ENCODE measurements at regions not wholly inside any gene's neighbourhood (a gene's known extent, or its start where the extent isn't known, plus 50 kb on each side); places are given as distances from the start of the nearest gene placed in this dataset.
"Not testable (repeated sequence)": the region's sequence is repeated elsewhere in the genome, so short reads cannot be mapped to it uniquely, and the experiment has no call there.

DNA sequence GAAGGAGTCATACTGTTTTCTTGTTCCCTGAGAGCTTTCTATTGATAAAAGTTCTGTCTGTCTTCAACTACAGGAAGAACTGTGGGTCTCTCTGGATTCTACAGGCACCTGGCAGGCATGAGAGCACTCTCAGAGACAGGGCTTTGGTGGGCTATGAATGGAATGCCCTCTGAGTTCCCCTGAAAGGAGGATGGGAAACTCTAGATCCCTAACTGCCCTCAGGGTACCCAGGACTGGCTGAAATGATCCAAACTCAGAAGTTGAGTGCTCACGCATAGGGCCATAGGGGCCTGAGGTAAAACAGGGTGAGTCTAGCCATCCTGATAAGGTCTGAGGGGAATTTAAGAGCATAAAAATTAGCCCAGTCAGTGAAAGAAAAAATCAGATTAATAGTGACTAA lies 59.0 kb upstream of the SCRG1 start:
- BruUV-seq (replicated peaks) = no TSS peak

DNA sequence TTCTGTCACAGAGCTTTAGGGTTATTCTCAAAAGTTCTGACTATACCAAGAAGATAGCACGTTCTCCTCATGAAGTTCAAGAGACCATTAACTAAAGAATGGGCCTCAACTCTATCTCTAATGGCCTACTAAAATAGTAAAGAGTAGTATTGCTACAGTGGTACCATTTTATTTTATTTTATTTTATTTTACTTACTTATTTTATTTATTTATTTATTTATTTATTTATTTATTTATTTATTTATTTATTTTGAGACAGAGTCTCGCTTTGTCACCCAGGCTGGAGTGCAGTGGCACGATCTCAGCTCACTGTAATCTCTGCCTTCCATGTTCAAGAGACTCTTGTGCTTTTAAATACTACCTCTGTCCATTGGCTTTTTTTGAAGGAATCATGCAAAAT lies 52.5 kb upstream of the SCRG1 start:
- BruUV-seq (replicated peaks); H3K27ac Mint-ChIP-seq (ENCODE audit: low read depth, unreplicated experiment); H3K4me1 Mint-ChIP-seq (ENCODE audit: insufficient read depth, unreplicated experiment); H3K27me3 Mint-ChIP-seq (ENCODE audit: insufficient read depth, unreplicated experiment); H3K36me3 Mint-ChIP-seq (ENCODE audit: insufficient read depth, unreplicated experiment); DNase-seq (ENCODE audit: unreplicated experiment); H3K9me3 Mint-ChIP-seq (ENCODE audit: unreplicated experiment); intact Hi-C loops (cut with micrococcal nuclease); H3K4me3 Mint-ChIP-seq (ENCODE audit: unreplicated experiment): not testable (repeated sequence)
- CTCF ChIA-PET = interaction anchor here (0.8 to 1.1 kb wide), 2 partner anchors 43 to 538 kb away, joined by 3 read pairs; no protein-coding TSS in a partner anchor
- POLR2A ChIA-PET = interaction anchor here (1.2 kb wide), 1 partner anchor 11 kb away, joined by 3 read pairs; no protein-coding TSS in a partner anchor

More for the DNA sequence above, 59.0 kb upstream of the SCRG1 start:
- Mint-ChIP-seq H3K27me3 (ENCODE audit: insufficient read depth, unreplicated experiment) (no peaks in the 10 kb centered on the region), H3K4me3 (ENCODE audit: unreplicated experiment) (no peak overlapping the region), H3K27ac (ENCODE audit: low read depth, unreplicated experiment) (no peak overlapping the region), H3K9me3 (ENCODE audit: unreplicated experiment) (peaks cover 5% of the 10 kb centered on the region), H3K4me1 (ENCODE audit: insufficient read depth, unreplicated experiment) (no peaks in the 10 kb centered on the region), H3K36me3 (ENCODE audit: insufficient read depth, unreplicated experiment) (peaks cover 11% of the 10 kb centered on the region)
- DNase-seq (ENCODE audit: unreplicated experiment) = no peak
- TF ChIP-seq, protein P1, sequence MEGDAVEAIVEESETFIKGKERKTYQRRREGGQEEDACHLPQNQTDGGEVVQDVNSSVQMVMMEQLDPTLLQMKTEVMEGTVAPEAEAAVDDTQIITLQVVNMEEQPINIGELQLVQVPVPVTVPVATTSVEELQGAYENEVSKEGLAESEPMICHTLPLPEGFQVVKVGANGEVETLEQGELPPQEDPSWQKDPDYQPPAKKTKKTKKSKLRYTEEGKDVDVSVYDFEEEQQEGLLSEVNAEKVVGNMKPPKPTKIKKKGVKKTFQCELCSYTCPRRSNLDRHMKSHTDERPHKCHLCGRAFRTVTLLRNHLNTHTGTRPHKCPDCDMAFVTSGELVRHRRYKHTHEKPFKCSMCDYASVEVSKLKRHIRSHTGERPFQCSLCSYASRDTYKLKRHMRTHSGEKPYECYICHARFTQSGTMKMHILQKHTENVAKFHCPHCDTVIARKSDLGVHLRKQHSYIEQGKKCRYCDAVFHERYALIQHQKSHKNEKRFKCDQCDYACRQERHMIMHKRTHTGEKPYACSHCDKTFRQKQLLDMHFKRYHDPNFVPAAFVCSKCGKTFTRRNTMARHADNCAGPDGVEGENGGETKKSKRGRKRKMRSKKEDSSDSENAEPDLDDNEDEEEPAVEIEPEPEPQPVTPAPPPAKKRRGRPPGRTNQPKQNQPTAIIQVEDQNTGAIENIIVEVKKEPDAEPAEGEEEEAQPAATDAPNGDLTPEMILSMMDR (IDR thresholded peaks at IDR 0.05; ENCODE audit: unreplicated experiment) = no peak
- CTCF ChIA-PET = interaction anchor here (0.6 kb wide), 1 partner anchor 391 kb away, joined by 5 read pairs; no protein-coding TSS in a partner anchor
- POLR2A ChIA-PET = no interaction called here
- intact Hi-C loops (cut with micrococcal nuclease) = no loop called here

DNA sequence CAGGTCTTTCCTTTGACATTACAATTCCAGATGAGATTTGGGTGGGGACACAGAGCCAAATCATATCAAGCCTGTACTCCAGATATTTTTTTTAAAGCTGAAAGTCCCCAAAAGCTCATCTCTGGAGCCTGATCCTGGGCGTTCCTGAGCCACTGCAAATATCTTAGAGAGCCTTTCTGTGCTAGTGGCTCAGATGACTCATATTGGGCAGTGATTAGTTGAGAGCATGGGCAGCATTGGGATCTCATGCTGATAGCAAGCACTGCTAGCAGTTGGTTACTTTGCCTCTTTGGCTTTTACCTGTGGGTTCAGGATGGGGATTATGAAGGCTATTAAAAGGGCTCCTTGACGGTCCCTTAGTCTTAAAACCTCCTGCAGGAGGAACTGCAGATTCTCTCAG lies 51.4 kb upstream of the SCRG1 start:
- H3K36me3 Mint-ChIP-seq (ENCODE audit: insufficient read depth, unreplicated experiment) = peaks cover 5% of the 10 kb centered on the region
- intact Hi-C loops (cut with micrococcal nuclease) = no loop called here
- ChIA-PET CTCF (interaction anchor here (0.8 to 1.1 kb wide), 2 partner anchors 28 to 44 kb away, joined by 3 read pairs; no protein-coding TSS in a partner anchor), POLR2A (no interaction called here)
- no TSS peak for BruUV-seq (replicated peaks)
- H3K9me3 Mint-ChIP-seq (ENCODE audit: unreplicated experiment) = no peaks in the 10 kb centered on the region
- H3K4me3 Mint-ChIP-seq (ENCODE audit: unreplicated experiment) = no peak overlapping the region
- H3K27ac Mint-ChIP-seq (ENCODE audit: low read depth, unreplicated experiment) = no peak overlapping the region
- no peaks in the 10 kb centered on the region for H3K4me1 Mint-ChIP-seq (ENCODE audit: insufficient read depth, unreplicated experiment)
- no peak for DNase-seq (ENCODE audit: unreplicated experiment)
- TF ChIP-seq, protein P1 (IDR thresholded peaks at IDR 0.05; ENCODE audit: unreplicated experiment) = no peak
- no peaks in the 10 kb centered on the region for H3K27me3 Mint-ChIP-seq (ENCODE audit: insufficient read depth, unreplicated experiment)

DNA sequence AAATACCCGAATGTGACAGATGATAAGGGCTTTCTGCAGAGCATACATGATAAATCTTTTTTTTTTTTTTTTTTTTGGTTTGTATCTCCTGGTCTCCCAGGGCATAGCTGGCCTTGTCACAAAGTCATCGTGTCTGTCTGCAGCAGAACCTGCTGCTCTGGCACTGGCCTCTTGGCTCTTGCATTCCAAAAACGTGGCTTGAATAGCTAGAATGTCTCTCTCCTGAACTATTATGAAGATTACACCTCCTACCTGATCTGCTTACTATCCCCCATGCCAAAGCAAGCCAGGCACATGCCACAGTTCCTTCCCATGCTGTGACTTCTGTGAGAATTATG lies 50.4 kb upstream of the SCRG1 start:
- no TSS peak for BruUV-seq (replicated peaks)
- Mint-ChIP-seq H3K9me3 (ENCODE audit: unreplicated experiment) (no peaks in the 10 kb centered on the region), H3K4me3 (ENCODE audit: unreplicated experiment) (no peak overlapping the region), H3K27ac (ENCODE audit: low read depth, unreplicated experiment) (no peak overlapping the region), H3K4me1 (ENCODE audit: insufficient read depth, unreplicated experiment) (no peaks in the 10 kb centered on the region), H3K27me3 (ENCODE audit: insufficient read depth, unreplicated experiment) (no peaks in the 10 kb centered on the region), H3K36me3 (ENCODE audit: insufficient read depth, unreplicated experiment) (peaks cover 5% of the 10 kb centered on the region)
- POLR2A ChIA-PET = interaction anchor here (0.5 kb wide), 1 partner anchor 544 kb away, joined by 3 read pairs; no protein-coding TSS in a partner anchor
- TF ChIP-seq, protein P1 (IDR thresholded peaks at IDR 0.05; ENCODE audit: unreplicated experiment) = no peak
- intact Hi-C loops (cut with micrococcal nuclease) = no loop called here
- CTCF ChIA-PET = interaction anchor here (0.7 to 0.8 kb wide), 2 partner anchors 27 to 118 kb away, joined by 3 read pairs; no protein-coding TSS in a partner anchor
- DNase-seq (ENCODE audit: unreplicated experiment) = no peak
